GM21390 (cell line): ENCODE measurements at regions not wholly inside any gene's neighbourhood (a gene's known extent, or its start where the extent isn't known, plus 50 kb on each side); places are given as distances from the start of the nearest gene placed in this dataset.

Experiments
- ATAC-seq: cut with Tn5 transposase; IDR thresholded peaks from one replicate; pipeline ENCODE4 v1.9.1; 2021; ENCODE audit not compliant: unreplicated experiment

DNA sequence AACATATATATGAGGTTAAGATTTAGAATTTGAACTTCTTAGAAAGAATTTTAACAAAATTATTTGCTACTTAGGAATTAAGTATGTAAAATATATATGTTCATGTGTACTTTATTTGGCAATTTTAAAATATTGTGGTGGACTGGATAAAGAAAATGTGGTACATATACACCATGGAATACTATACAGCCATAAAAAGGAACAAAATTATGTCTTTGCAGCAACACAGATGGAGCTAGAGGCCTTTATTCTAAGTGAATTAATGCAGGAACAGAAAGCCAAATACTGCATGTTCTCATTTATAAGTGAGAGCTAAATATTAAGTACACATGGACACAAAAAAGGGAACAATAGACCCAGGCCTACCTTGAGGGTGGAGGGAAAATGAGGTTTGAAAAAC is 72.2 kb upstream of the FMN2 start:
- ATAC-seq = no peak

DNA sequence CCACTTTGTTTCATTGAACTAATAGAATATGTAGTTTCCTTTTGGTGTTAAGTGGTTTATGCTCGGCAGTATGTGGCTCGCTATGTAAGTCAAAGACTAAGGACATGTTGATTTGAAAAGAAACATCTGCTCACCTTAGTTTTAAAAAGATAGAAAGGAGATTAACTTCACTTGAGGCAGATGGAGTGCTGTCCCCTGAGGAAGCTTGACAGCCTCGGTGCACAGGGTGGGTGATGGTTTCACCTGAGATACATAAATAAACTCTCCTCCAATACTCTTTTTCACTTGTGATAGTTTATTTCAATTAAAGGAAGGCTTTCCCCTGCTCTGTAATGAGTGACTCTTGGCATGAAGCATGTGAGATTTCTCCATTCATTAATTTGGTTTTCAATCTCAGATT is 70.8 kb upstream of the FMN2 start:
- no peak for ATAC-seq

DNA sequence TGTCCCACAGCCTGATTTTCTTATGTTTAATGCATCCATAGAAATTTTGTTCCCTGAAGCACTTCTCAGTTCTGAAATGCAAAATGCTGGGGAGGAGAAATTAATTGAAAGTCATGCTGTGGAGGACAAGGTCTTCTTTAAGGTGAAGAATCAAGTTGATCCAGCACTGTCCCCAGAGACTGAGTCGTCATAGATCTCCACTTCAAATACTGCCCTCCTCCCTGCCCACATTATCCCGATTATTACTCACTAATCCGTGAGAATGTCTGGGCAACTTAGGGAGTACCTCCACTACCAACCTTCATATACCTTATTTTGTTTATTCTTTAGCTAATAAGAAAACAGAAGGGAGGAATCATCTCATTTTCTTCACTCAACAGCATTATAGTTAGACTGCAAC is 70.0 kb upstream of the FMN2 start:
- no peak for ATAC-seq

DNA sequence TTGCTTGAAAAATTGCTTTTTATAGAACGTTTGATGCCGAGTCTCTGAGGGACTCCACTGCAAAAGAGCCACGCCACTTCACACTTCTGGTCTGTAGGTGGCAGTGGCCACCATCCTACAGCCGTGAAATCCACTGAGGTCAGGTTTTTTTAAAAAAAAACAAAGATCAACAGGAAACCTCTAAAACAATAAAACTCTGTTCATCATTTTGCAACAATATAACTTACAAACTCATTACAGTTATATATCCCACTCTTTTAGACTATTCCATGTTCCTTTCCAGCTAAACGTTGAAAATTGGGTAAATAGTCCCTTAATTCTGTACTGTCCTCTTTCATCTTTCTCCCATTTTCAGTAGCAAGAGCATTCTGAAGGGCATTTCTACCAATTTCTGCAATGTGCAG is 64.6 kb upstream of the FMN2 start:
- ATAC-seq = peak; percentile 83

DNA sequence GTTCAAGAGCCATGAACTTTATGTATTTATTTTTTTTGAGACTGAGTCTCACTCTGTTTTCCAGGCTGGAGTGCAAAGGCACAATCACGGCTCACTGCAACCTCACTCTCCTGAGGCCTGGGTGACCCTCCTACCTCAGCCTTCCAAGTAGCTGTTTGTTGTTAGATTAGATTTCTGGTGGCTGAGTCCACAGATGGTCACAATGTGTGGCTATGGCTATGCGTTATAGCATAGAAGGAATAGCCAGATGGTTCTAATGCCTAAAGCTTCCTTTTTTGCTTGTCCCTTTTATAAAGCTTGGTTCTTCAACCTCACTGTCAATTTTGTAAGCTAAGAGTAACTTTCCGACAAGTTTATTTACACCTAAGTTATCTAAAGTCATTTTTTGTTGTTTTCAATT is 62.3 kb upstream of the FMN2 start:
- no peak for ATAC-seq

DNA sequence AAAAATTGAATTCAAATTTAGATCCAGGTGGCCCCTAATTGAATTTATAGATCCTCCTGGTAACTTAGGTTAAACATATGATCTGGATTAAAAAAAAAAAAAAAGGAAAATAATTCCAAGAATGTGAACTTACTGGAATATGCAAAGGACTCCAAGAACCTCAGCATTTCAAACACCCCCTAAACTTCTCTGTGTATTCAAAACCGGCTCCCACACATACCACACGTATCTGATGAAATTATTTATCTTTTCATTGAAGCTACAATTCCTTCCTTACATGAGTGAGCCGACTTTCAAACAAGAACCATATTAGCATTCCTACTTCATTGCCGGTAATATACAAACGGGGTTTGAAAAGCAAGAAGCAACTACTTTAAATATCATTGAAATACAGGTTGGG is 61.4 kb upstream of the FMN2 start:
- ATAC-seq = no peak

DNA sequence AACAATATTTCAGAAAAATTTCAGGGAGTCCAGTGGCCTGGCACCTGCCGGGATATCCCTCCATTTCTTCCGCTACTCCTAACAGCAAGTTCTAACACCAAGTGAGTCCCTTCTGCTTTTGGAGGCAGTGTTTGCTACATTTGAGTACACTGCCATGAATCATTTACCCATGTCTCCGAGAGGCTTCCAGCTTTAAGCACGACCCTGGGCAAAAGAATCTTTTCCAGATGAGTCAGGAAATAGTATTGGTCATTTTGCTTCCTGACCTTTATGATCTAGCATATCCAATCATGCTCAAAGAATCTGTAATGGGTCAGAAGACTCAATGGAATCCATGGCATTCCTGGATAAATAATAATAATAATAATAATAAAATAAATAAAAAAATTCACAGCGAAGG is 60.7 kb upstream of the FMN2 start:
- no peak for ATAC-seq

DNA sequence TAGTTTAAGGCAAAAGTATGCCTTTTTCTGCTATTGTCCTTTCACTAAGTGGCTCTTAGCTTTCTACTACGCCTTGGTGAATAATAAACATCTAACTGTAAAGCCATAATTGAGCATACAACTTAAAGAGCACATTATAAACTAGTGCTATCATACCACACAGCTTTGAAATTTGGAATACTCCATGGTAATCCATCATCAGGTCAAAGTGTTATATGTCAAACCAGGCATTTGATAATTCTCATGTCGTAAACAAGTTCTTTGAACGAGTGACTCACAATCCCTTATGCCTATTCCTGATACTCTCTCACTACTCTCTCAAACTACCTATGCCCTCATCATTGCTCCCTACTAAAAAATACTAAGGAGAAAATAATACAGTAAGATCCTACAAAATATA is 60.3 kb upstream of the FMN2 start:
- no peak for ATAC-seq

DNA sequence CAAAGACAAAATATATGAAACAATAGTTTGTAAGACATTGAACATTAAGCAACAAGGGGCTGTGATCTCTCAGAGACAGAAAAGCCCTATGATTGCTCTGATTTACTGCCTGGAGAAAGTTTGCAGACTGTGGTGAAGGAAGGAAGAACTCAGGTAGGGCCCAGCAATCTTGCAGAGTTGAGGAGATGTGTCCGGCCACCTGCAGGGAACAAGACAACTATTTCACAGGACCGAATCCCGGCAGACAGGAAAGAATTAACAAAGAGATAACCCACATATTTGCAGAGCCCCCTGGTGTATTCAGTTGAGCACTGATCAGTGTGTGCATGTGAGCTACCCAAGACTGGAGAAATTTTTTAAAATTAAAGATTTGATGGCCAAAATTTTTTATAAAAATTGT is 58.3 kb upstream of the FMN2 start:
- ATAC-seq = no peak

DNA sequence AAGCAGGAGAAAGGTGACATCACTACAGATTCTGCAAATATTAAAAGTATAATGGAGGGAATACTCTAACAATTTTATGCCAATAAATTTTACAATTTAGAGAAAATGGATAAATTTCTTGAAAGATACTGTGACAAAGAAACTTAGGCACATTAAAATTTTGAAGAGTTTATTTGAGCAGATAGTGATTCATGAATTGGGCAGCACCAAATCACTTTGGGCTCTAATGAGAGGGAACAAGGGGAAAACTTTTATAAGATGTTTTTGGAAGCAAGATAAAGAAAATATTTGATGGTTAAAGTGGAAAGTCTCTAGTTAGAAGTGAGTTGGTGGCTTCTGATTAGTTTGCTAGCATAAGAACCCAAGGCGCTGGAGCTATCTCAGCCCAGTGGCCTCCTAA is 55.2 kb upstream of the FMN2 start:
- no peak for ATAC-seq
